CD4-positive, CD25-positive, alpha-beta regulatory T cell (primary cell): ENCODE measurements at regions not wholly inside any gene's neighbourhood (a gene's known extent, or its start where the extent isn't known, plus 50 kb on each side); places are given as distances from the start of the nearest gene placed in this dataset.
A peak's percentile ranks its signal among the peaks of the same experiment; 100 is the strongest.
"Not testable (repeated sequence)": the region's sequence is repeated elsewhere in the genome, so short reads cannot be mapped to it uniquely, and the experiment has no call there.

Experiments
- ATAC-seq, 2 donors: fragments of 150-1000 bp; cut with Tn5 transposase; one replicate each; pipeline ENCODE4 v1.10.0; 2021; ENCODE audit warnings: low read depth in 2 of 2, moderate number of reproducible peaks in 2 of 2, moderate library complexity in 1 of 2
- DNase-seq, 3 donors: peaks; one replicate each; pipeline versions ENCODE4 v3.0.0 to v3.0.0-alpha.2; 2012 to 2022; ENCODE audit warnings: mixed read lengths in 1 of 3
- H3K27ac ChIP-seq: one replicate; pipeline ENCODE4 v1.7.0; 2013; ENCODE audit warnings: mild to moderate bottlenecking, low read length; ENCODE audit not compliant: insufficient read depth, poor library complexity, severe bottlenecking
- H3K27me3 ChIP-seq: one replicate; pipeline ENCODE4 v1.7.0; 2013; ENCODE audit warnings: low read length; ENCODE audit not compliant: control insufficient read depth, insufficient read depth
- H3K36me3 ChIP-seq: one replicate; pipeline ENCODE4 v1.7.0; 2013; ENCODE audit warnings: mild to moderate bottlenecking, low read length, moderate library complexity; ENCODE audit not compliant: control insufficient read depth, insufficient read depth
- H3K4me1 ChIP-seq: 2 replicates; pipeline ENCODE4 v1.7.0; 2013; ENCODE audit warnings: mild to moderate bottlenecking, low read length; ENCODE audit not compliant: insufficient read depth, control insufficient read depth, poor library complexity, severe bottlenecking
- H3K4me3 ChIP-seq: one replicate; pipeline ENCODE4 v1.7.0; 2013; ENCODE audit warnings: low read depth, mild to moderate bottlenecking, low read length, moderate library complexity
- H3K9me3 ChIP-seq, 2 experiments: 1 replicate in 1 of 2; 2 replicates in 1 of 2; pipeline ENCODE4 v1.7.0; 2013; ENCODE audit warnings: low read length in 2 of 2, mild to moderate bottlenecking in 1 of 2, moderate library complexity in 1 of 2; ENCODE audit not compliant: control insufficient read depth in 2 of 2
- H3K27ac Mint-ChIP-seq, 3 donors: one replicate each; pipeline ENCODE4 v1.8.0; 2020 to 2022; ENCODE audit warnings: mild to moderate bottlenecking in 3 of 3, mixed read lengths in 3 of 3, moderate library complexity in 2 of 3
- H3K27me3 Mint-ChIP-seq: one replicate; pipeline ENCODE4 v1.8.0; 2022; ENCODE audit warnings: mild to moderate bottlenecking, mixed read lengths
- H3K36me3 Mint-ChIP-seq: one replicate; pipeline ENCODE4 v1.8.0; 2020; ENCODE audit warnings: mixed read lengths
- H3K4me1 Mint-ChIP-seq, 4 donors: one replicate each; pipeline ENCODE4 v1.8.0; 2020 to 2022; ENCODE audit warnings: mixed read lengths in 4 of 4, mild to moderate bottlenecking in 1 of 4
- H3K4me3 Mint-ChIP-seq, 4 donors: one replicate each; pipeline ENCODE4 v1.8.0; 2020 to 2022; ENCODE audit warnings: mild to moderate bottlenecking in 4 of 4, mixed read lengths in 4 of 4, moderate library complexity in 3 of 4
- H3K9me3 Mint-ChIP-seq, 7 donors: one replicate each; pipeline ENCODE4 v1.8.0; 2020 to 2022; ENCODE audit warnings: mixed read lengths in 7 of 7, mild to moderate bottlenecking in 3 of 7, moderate library complexity in 2 of 7

DNA sequence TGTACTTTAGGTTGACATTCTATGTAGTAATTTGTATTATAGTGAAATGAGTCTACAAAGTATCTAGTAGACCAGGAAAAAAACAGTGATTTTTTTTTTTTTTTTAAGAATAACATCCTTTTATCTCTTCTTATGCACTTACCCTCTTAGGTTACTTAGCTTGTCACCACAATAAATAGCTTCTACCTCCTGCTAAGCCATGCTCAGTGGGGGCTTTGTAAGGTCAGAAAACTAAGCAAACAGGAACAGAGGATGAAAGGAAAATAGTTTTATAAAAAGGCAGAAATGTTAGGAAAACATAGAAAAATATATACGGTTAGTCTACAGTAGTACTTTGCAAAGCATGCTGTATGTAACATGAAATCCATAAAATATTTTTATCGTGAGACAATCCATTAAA is 385.3 kb upstream of the ATXN7L3B start:
- Mint-ChIP-seq H3K27me3 (no peaks in the 10 kb centered on the region), H3K9me3 (peaks cover 0 to 5% (median 3%) of the 10 kb centered on the region in 7 donors), H3K4me1 (no peaks in the 10 kb centered on the region), H3K27ac (no peak overlapping the region), H3K4me3 (no peak overlapping the region), H3K36me3 (no peaks in the 10 kb centered on the region)
- H3K4me1 ChIP-seq: no peaks in the 10 kb centered on the region
- no peaks in the 10 kb centered on the region for H3K36me3 ChIP-seq
- DNase-seq: no peak
- no peak overlapping the region for H3K4me3 ChIP-seq
- ATAC-seq: no peak
- no peaks in the 10 kb centered on the region for H3K9me3 ChIP-seq
- no peak overlapping the region for H3K27ac ChIP-seq
- no peaks in the 10 kb centered on the region for H3K27me3 ChIP-seq

DNA sequence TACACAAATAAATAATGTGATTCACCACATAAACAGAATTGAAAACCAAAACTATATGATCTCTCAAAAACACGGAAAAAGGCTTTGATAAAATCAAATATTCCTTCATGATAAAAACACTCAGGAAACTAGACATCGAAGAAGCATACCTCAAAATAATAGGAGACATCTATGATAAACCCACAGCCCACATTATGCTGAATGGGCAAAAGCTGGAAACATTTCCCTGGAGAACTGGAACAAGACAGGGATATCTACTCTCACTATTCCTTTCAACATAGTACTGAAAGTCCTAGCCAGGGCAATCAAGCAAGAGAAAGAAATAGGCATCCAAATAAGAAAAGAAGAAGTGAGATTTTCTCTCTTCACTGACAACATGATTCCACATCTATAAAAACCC is 371.5 kb upstream of the ATXN7L3B start:
- Histone ChIP-seq H3K36me3 (no peaks in the 10 kb centered on the region), H3K4me1 (no peaks in the 10 kb centered on the region), H3K27me3 (no peaks in the 10 kb centered on the region), H3K27ac (no peak overlapping the region), H3K9me3 (no peaks in the 10 kb centered on the region), H3K4me3 (no peak overlapping the region)
- Mint-ChIP-seq H3K36me3 (no peaks in the 10 kb centered on the region), H3K9me3 (peaks cover 0 to 8% (median 4%) of the 10 kb centered on the region in 7 donors), H3K27ac (no peak overlapping the region), H3K27me3 (no peaks in the 10 kb centered on the region), H3K4me3 (no peak overlapping the region), H3K4me1 (no peaks in the 10 kb centered on the region)
- ATAC-seq: no peak
- DNase-seq: no peak

- no peak overlapping the region for H3K27ac Mint-ChIP-seq
- no peak overlapping the region for H3K4me3 ChIP-seq
- ATAC-seq: no peak
- H3K36me3 ChIP-seq: no peaks in the 10 kb centered on the region
- no peak overlapping the region for H3K27ac ChIP-seq
- no peaks in the 10 kb centered on the region for H3K27me3 ChIP-seq
- no peaks in the 10 kb centered on the region for H3K9me3 ChIP-seq
- H3K4me3 Mint-ChIP-seq: no peak overlapping the region
- no peaks in the 10 kb centered on the region for H3K4me1 Mint-ChIP-seq
- no peaks in the 10 kb centered on the region for H3K36me3 Mint-ChIP-seq
- no peaks in the 10 kb centered on the region for H3K4me1 ChIP-seq
- DNase-seq: no peak
- H3K27me3 Mint-ChIP-seq: no peaks in the 10 kb centered on the region
- peaks cover 0 to 12% (median 4%) of the 10 kb centered on the region in 7 donors for H3K9me3 Mint-ChIP-seq
Measured at GRCh38 chr12:74169607-74170006, 368.0 kb upstream of the ATXN7L3B start.

DNA sequence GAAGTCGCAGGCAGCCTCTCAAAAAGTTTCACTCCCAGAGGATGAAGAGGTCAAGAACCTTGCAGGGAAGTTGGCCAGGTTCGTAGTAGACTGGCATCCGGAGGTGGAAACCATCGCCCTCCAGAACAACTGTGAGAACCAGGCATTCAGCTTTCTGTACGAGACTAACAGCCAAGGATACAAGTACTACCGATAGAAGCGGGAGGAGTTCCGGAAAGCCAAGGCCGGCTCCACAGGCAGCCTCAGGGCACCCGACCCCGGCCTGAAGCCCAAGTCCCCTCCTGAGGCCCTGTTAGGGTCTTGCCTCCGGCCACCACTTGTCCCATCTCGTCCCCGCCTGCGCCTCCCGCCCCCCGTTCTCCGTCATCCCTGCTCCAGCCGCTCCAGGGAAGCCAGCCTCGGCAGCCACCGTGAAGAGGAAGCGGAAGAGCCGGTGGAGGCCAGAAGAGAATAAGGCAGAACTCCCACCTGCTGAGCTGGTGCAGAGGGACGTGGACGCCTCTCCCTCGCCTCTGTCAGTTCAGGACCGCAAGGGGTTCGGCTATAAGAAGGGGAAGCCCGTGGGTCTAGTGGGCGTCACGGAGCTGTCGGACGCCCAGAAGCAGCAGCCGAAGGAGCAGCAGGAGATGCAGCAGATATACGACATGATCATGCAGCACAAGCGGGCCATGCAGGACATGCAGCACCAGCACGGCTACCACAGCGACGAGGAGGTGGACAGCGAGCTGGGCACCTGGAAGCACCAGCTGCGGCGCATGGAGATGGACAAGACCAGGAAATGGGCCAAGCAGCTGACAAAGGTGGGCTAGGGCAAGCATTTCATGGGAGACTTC is 366.8 kb upstream of the ATXN7L3B start:
- peaks cover 0 to 11% (median 4%) of the 10 kb centered on the region in 7 donors for H3K9me3 Mint-ChIP-seq
- Histone ChIP-seq H3K4me3 (no peak overlapping the region), H3K27me3 (no peaks in the 10 kb centered on the region), H3K36me3 (no peaks in the 10 kb centered on the region), H3K27ac (no peak overlapping the region), H3K9me3 (peaks cover 0 to 1% of the 10 kb centered on the region in 2 experiments), H3K4me1 (no peaks in the 10 kb centered on the region)
- no peaks in the 10 kb centered on the region for H3K4me1 Mint-ChIP-seq
- no peak for DNase-seq
- H3K27ac Mint-ChIP-seq: no peak overlapping the region
- H3K4me3 Mint-ChIP-seq: peak overlapping the region in 1 of 4 donors; percentile 28
- no peak for ATAC-seq
- H3K27me3 Mint-ChIP-seq: no peaks in the 10 kb centered on the region
- H3K36me3 Mint-ChIP-seq: no peaks in the 10 kb centered on the region

- H3K36me3 Mint-ChIP-seq: no peaks in the 10 kb centered on the region
- Histone ChIP-seq H3K27me3 (no peaks in the 10 kb centered on the region), H3K4me1 (no peaks in the 10 kb centered on the region), H3K4me3 (no peak overlapping the region), H3K36me3 (no peaks in the 10 kb centered on the region), H3K9me3 (peaks cover 0 to 1% of the 10 kb centered on the region in 2 experiments), H3K27ac (no peak overlapping the region)
- no peak overlapping the region for H3K27ac Mint-ChIP-seq
- peaks cover 0 to 9% (median 4%) of the 10 kb centered on the region in 7 donors for H3K9me3 Mint-ChIP-seq
- no peak overlapping the region for H3K4me3 Mint-ChIP-seq
- H3K4me1 Mint-ChIP-seq: no peaks in the 10 kb centered on the region
- ATAC-seq (no peak), DNase-seq (no peak)
- H3K27me3 Mint-ChIP-seq: no peaks in the 10 kb centered on the region
Measured at GRCh38 chr12:74171478-74171909, 366.1 kb upstream of the ATXN7L3B start.

- not testable (repeated sequence) for H3K4me3 Mint-ChIP-seq, H3K4me1 Mint-ChIP-seq, H3K4me3 ChIP-seq, H3K27ac Mint-ChIP-seq, H3K27ac ChIP-seq, H3K27me3 ChIP-seq, H3K36me3 ChIP-seq, DNase-seq, H3K27me3 Mint-ChIP-seq, H3K9me3 ChIP-seq, H3K4me1 ChIP-seq, H3K36me3 Mint-ChIP-seq, ATAC-seq, H3K9me3 Mint-ChIP-seq
Measured at GRCh38 chr12:74174961-74175360, 362.7 kb upstream of the ATXN7L3B start.

GRCh38 chr12:74185360-74185759 is 352.3 kb upstream of the ATXN7L3B start:
- H3K27me3 ChIP-seq: no peaks in the 10 kb centered on the region
- Mint-ChIP-seq H3K4me3 (no peak overlapping the region), H3K27me3 (no peaks in the 10 kb centered on the region), H3K27ac (no peak overlapping the region), H3K4me1 (no peaks in the 10 kb centered on the region), H3K36me3 (no peaks in the 10 kb centered on the region), H3K9me3 (peaks cover 0 to 10% (median 2%) of the 10 kb centered on the region in 7 donors)
- H3K36me3 ChIP-seq: no peaks in the 10 kb centered on the region
- ATAC-seq (no peak), DNase-seq (no peak)
- H3K4me3 ChIP-seq: no peak overlapping the region
- H3K4me1 ChIP-seq: no peaks in the 10 kb centered on the region
- no peaks in the 10 kb centered on the region for H3K9me3 ChIP-seq
- H3K27ac ChIP-seq: no peak overlapping the region

DNA sequence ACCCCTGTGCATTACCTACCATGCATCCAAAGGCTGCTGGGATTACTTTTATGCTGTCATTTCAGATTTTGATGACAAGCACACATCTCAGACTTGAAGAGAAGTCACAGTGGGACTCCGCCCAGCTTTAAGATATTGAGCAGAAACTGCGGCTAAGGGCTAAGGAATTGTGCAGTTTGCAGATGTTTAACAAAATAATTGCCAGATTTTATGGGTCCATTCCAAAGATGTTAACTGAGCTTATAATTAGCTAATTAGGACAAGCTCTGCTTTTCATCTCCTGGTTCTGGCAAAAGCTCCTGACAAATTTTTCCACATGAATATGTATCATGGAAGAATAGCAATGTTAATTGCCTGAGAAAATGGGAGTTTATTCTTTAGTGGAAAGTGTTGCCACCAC is 344.4 kb upstream of the ATXN7L3B start:
- Histone ChIP-seq H3K27ac (no peak overlapping the region), H3K27me3 (no peaks in the 10 kb centered on the region), H3K4me3 (no peak overlapping the region), H3K36me3 (no peaks in the 10 kb centered on the region), H3K9me3 (no peaks in the 10 kb centered on the region), H3K4me1 (no peaks in the 10 kb centered on the region)
- DNase-seq (no peak), ATAC-seq (no peak)
- Mint-ChIP-seq H3K4me3 (no peak overlapping the region), H3K36me3 (no peaks in the 10 kb centered on the region), H3K4me1 (no peaks in the 10 kb centered on the region), H3K9me3 (peaks cover 0 to 5% (median 0%) of the 10 kb centered on the region in 7 donors), H3K27ac (no peak overlapping the region), H3K27me3 (no peaks in the 10 kb centered on the region)
